Activated gamma-delta T cell treated with anti-CD3 and anti-CD28 coated beads, Interleukin-2, amount 50 U/mL, for 16 hours (primary cell): ENCODE measurements at regions not wholly inside any gene's neighbourhood (a gene's known extent, or its start where the extent isn't known, plus 50 kb on each side); places are given as distances from the start of the nearest gene placed in this dataset.
"Not testable (repeated sequence)": the region's sequence is repeated elsewhere in the genome, so short reads cannot be mapped to it uniquely, and the experiment has no call there.

ENCODE experiments used
- DNase-seq: peaks from one replicate; pipeline ENCODE4 v3.0.0-alpha.2; 2020; ENCODE audit warnings: low read depth

DNA sequence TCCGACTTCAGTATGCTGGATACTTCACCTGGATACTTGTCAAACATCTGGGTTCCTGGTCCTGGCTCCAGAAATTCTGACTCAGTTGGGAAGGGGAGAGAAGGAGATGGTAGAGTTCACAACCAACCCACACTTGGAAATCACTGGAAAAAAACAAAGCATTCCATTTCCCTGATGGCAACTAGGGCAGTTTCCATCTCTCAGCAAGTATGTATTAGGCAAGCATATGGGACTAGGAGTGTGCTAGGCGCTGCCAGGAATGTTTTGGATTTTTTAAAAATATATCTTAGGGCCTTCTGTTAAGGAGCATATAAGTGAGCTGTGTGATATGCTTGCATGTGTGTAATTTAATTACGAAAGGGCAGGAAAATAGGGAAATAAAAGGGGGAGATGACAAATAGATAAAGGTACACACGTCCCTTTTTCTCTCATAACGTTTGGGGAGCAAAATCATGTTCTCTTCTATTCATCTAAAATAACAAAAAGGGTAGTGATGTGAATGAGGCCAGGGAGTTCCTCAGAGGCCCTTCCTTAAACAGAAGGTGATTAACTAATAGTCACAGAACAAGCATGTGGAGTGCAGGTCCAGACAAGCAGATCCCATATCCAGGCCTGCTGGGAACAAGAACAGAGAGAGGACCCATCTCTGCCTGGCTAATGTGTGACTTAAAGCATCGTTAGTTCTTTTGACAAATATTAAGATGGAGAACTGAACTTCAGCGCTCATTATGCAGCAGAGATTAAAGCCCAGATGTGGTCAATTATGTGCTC is 64.5 kb upstream of the NFE2L3 start:
- no peak for DNase-seq

DNA sequence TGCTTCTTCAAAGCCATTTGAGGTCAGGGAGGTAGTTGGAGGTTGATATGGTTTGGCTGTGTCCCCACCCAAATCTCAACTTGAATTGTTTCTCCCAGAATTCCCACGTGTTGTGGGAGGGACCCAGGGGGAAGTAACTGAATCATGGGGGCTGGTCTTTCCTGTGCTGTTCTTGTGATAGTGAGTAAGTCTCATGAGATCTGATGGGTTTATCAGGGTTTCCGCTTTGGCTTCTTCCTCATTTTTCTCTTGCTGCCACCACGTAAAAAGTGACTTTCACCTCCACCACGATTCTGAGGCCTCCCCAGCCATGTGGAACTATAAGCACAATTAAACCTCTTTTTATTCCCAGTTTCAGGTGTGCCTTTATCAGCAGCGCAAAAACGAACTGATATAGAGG is 62.5 kb upstream of the NFE2L3 start:
- DNase-seq = not testable (repeated sequence)

DNA sequence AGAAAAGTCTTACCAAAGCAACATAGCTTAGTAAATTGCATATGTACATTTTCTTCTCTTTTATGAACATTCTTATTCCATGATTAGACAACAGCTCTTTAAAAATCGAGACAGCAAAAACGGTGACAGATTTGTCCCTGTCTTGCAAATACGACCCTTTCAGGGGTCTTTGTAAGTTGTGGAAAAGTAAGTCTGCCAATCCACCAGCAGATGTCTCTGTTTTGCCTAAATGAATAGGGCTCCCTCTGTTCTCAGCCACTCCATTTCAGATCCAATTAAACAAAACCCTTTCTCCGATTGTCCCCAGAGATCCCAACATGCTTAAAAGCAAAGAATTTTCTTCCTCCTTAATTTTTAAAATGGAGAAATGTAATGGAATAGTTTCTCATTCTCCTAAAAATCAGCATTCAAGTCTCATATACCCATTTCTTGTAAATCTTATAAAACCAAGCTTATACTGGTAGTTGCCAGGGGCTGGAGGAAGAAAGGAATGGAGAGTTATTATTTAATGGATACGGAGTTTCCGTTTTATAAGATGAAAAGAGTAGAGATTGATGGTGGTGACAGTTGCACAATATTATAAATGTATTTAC is 61.0 kb upstream of the NFE2L3 start:
- no peak for DNase-seq

DNA sequence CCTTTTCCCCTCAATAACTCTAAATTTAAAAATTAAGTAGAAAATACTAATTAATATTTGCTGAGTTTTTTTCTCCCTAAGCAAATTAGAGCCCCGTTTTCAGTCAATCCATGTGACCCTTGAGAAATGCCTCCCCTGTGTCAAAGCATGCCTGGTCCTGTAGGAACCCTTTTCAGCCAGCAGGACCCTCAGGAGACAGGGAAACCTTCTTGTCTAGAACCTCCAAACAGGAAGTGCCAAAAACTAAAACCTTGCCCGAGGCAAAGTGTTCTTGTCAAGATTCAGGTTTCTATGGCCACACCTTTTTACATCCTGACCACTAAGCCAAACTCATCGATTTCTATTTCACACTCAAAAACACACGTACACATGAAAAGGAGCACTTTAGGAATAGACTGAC is 60.1 kb upstream of the NFE2L3 start:
- DNase-seq = no peak

DNA sequence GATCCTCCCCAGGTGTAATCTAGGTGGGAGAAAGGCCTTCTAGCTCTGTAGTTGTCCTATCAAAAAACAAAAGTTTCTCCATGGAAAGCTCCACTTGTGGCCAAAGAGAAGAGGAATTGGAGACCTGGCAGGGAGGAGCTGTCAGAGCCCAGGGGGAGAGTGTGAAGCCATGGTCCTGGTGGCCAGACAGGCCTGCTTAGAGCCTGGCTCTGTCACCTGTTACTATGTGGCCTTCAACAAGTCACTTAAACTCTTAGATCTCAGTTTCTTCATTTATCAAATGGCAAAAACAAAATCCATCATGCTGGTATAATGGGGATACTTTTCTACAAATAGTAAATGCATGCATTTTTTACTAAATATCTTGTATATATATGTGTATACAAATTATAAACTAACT is 59.0 kb upstream of the NFE2L3 start:
- DNase-seq = no peak

DNA sequence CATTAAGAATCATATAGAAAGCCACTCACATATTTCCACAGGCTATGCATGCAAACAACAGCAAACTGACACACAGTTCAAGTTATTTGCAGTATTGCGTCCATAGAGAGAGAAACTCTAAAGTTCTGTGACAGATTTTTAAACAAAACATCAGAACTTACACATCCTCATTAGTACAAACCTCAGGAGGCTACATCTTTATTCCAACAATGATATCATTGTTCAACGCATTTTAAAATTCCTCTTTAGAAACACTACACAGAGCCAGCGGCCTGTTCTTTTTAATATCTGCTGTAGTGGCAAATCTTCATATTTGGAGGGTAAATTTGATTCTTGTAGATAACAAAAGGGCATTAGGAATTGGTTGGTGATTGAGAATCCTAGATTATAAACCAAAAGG is 55.9 kb upstream of the NFE2L3 start:
- no peak for DNase-seq

DNA sequence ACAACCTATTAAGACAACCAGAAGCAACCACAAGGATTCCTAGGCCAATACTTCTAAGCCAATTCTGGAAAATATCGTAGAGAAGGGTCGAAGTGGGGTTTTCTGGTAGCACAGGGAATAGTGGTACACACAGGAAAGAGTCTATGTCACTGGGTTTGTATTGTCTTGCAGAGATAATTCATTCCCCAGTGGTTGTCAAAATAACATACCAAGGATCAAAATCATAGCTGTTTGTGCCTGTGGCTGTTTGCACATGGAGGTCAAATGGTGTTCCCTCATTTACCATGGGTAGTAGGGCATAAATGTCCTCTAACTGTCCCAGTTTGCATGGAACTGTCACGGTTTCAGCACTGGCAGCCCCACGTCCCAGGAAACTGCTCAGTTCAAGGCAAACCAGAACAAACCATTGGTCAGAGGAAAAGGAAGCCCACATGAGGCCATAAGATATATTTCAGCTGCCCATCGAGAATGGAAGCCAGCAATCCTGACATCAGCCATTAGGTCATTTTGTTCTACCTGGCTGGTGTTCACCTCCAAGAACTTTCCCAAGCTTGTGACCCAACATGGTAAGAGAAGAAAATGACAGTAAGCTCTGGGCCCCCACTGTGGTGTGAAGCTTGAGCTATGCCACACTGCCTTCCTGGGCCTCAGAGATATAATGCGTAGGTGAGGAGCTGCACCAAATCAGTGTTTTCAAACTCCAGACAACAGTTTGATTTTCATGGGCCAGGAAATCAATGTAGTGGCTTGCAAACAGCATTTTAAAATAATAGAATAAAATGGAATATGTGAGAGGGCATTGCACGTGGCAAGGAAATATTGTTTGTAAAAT is 53.9 kb upstream of the NFE2L3 start:
- no peak for DNase-seq

DNA sequence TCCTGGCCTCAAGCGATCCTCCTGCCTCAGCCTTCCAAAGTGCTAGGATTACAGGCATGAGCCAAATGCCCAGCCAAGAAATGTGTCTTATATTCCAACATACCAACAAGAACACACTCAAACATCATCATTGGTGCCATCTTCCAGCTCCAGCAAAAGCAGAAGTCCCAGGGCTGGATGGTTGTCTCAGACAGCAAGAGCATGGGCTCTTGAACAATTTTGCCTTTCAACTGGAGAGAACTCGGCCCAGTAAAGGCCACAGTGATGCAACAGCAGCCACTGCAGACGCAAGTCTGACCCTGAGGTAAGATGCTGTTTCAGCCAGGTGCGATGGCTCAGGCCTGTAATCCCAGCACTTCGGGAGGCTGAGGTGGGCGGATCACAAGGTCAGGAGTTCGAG is 52.8 kb upstream of the NFE2L3 start:
- DNase-seq = no peak

DNA sequence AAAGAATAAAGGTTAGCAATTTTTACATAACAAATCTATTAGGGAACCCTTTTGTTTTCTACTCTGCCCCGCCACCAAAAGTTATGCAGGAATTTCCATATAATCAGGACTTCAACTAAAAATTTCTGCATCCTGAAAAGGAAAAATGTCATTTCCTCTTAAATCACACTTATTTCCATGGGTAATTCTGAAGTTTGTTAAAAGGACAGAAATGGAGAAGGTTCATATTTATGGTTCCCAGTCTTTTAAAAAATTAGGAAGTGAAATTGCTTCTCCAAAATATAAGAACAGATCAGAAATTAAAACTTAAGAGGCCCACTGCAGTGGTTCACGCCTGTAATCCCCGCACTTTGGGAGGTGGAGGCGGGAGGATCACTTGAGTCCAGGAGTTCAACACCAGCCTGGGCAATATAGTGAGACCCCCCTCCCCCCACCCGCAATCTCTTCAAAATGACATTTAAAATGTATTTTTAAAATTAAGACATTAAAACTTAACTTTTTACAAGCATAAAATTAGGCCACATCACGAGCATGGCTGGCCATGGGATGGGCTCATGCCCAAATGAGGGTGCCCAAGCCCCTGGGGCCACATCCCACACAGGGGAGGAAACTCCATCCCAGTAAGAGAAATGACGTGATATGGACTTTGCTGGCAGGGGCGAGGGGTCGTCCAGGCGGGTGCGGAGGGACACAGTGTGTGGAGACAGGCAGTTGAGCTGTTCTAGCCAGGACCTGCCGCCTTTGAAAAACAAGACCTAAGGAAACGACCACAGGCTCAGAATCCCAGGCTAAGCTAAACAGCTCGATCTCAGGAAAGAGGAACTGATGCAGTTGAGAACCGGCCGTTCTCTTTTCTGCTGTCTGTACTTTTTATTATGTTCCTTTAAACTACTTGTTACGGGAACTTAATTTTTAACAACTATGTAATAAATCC is 51.3 kb upstream of the NFE2L3 start:
- DNase-seq = no peak

DNA sequence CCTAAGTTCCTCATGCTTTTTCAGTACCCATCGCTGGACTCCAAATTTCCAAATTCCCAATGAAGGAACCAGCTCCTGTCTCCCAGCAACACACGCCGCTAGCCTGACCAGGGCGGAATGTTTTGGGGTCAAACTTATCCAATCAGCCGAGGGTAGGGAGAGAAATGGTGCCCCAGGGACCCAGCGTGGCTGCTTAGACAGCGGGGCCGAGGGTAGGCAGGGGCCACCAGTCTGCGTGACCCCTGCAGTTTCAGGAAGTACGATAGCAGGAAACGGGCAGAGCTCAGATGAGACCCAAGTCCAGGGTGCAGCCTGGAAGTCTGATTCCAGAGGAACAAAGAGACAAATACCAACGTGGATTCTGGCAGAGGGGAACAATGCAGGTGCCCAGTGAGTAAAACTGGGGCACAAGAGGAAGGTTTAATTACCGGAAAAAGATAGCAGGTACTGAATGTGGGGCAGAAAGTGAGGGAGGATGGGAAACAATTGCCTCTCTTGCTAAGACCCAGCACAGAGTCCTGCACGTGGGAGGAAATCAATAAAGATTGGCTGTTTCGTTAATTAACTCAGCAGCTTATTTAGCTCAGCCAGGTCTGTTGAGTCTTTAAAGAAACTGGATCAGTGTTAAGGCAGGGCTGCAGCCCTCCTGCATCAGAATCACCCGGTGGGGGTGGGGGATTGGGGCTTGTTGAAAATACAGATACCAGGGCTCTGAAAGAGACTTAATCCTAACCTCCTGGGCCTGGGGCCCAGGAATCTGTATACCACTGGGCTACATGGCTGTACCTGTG is 50.4 kb upstream of the NFE2L3 start:
- no peak for DNase-seq

DNA sequence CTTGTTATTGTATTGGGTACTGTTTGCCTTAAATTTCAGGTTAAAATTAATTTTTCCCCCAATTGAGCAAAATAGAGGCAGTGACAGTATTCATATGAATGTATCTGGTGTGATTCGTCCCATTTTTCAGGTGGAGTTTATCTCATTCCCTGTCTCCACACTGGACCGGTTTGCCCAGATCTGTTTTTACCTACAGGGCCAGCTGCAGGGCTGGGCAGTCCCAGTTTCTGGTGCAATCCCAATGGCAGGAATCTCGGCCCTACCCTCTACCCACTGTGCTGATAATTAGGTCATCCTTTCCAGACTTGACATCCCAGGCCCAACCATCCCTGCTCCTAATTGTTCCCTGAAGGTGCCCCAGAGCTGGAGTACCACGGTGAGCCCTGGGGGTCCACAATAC is 49.8 kb upstream of the NFE2L3 start:
- no peak for DNase-seq
